ENCODE measurements at regions not wholly inside any gene's neighbourhood (a gene's known extent, or its start where the extent isn't known, plus 50 kb on each side); places are given as distances from the start of the nearest gene placed in this dataset.

- DNase-seq (ENCODE audit: low spot score): no peak
- TF ChIP-seq, protein P1, sequence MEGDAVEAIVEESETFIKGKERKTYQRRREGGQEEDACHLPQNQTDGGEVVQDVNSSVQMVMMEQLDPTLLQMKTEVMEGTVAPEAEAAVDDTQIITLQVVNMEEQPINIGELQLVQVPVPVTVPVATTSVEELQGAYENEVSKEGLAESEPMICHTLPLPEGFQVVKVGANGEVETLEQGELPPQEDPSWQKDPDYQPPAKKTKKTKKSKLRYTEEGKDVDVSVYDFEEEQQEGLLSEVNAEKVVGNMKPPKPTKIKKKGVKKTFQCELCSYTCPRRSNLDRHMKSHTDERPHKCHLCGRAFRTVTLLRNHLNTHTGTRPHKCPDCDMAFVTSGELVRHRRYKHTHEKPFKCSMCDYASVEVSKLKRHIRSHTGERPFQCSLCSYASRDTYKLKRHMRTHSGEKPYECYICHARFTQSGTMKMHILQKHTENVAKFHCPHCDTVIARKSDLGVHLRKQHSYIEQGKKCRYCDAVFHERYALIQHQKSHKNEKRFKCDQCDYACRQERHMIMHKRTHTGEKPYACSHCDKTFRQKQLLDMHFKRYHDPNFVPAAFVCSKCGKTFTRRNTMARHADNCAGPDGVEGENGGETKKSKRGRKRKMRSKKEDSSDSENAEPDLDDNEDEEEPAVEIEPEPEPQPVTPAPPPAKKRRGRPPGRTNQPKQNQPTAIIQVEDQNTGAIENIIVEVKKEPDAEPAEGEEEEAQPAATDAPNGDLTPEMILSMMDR (IDR thresholded peaks at IDR 0.05; ENCODE audit: borderline replicate concordance, control extremely low read depth, extremely low read depth, insufficient read depth, missing control alignments): no peak
- in situ Hi-C loops (cut with MboI; ENCODE audit: low sequenced_read_pairs, unreplicated experiment): no loop called here
Measured at GRCh38 chr4:3651267-3651845, 114.8 kb upstream of the ADRA2C start.

DNA sequence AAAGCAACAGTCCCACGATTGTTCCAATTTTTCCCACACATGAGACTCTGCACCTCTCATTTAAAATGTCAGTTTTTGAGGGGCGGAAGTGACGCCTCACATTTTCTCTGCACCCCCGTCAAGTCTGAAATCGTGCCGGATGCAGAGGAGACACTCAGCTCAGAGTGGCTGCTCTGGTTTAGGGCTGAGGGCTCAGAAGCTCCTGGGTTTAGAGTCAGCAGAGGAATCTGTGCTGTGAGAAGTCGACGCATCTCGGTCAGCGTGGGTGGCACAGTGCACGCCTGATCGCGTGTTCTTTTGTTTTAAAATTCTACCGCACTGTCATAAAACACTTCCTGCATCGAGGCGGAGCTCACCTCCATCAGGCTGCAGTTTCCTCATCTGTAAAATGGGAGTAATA is 116.7 kb upstream of the ADRA2C start:
- in situ Hi-C loops (cut with MboI; ENCODE audit: low sequenced_read_pairs, unreplicated experiment): no loop called here

GRCh38 chr4:3648731-3649130 is 116.5 kb upstream of the LRPAP1 start:
- in situ Hi-C loops (cut with MboI; ENCODE audit: low sequenced_read_pairs, unreplicated experiment): no loop called here
- TF ChIP-seq, protein P1 (IDR thresholded peaks at IDR 0.05; ENCODE audit: borderline replicate concordance, control extremely low read depth, extremely low read depth, insufficient read depth, missing control alignments): no peak
- no peak for DNase-seq (ENCODE audit: low spot score)

More for the DNA sequence above, 116.7 kb upstream of the ADRA2C start:
- TF ChIP-seq, protein P1 (IDR thresholded peaks at IDR 0.05; ENCODE audit: borderline replicate concordance, control extremely low read depth, extremely low read depth, insufficient read depth, missing control alignments): no peak
- no peak for DNase-seq (ENCODE audit: low spot score)

GRCh38 chr4:3648195-3648594 is 116.0 kb upstream of the LRPAP1 start:
- in situ Hi-C loops (cut with MboI; ENCODE audit: low sequenced_read_pairs, unreplicated experiment): no loop called here
- no peak for DNase-seq (ENCODE audit: low spot score)
- TF ChIP-seq, protein P1 (IDR thresholded peaks at IDR 0.05; ENCODE audit: borderline replicate concordance, control extremely low read depth, extremely low read depth, insufficient read depth, missing control alignments): no peak

GRCh38 chr4:3647421-3647820 is 115.2 kb upstream of the LRPAP1 start:
- no peak for DNase-seq (ENCODE audit: low spot score)
- in situ Hi-C loops (cut with MboI; ENCODE audit: low sequenced_read_pairs, unreplicated experiment): no loop called here
- TF ChIP-seq, protein P1 (IDR thresholded peaks at IDR 0.05; ENCODE audit: borderline replicate concordance, control extremely low read depth, extremely low read depth, insufficient read depth, missing control alignments): no peak

- TF ChIP-seq, protein P1 (IDR thresholded peaks at IDR 0.05; ENCODE audit: borderline replicate concordance, control extremely low read depth, extremely low read depth, insufficient read depth, missing control alignments): no peak
- in situ Hi-C loops (cut with MboI; ENCODE audit: low sequenced_read_pairs, unreplicated experiment): no loop called here
- no peak for DNase-seq (ENCODE audit: low spot score)
Measured at GRCh38 chr4:3645711-3646679, 113.8 kb upstream of the LRPAP1 start.

All from GM13976 (cell line).